ENCODE measurements at regions not wholly inside any gene's neighbourhood (a gene's known extent, or its start where the extent isn't known, plus 50 kb on each side); places are given as distances from the start of the nearest gene placed in this dataset.

GRCh38 chr19:28504139-28504538, 708.8 kb downstream of the UQCRFS1 start:
- FAIRE-seq, result no peak

DNA sequence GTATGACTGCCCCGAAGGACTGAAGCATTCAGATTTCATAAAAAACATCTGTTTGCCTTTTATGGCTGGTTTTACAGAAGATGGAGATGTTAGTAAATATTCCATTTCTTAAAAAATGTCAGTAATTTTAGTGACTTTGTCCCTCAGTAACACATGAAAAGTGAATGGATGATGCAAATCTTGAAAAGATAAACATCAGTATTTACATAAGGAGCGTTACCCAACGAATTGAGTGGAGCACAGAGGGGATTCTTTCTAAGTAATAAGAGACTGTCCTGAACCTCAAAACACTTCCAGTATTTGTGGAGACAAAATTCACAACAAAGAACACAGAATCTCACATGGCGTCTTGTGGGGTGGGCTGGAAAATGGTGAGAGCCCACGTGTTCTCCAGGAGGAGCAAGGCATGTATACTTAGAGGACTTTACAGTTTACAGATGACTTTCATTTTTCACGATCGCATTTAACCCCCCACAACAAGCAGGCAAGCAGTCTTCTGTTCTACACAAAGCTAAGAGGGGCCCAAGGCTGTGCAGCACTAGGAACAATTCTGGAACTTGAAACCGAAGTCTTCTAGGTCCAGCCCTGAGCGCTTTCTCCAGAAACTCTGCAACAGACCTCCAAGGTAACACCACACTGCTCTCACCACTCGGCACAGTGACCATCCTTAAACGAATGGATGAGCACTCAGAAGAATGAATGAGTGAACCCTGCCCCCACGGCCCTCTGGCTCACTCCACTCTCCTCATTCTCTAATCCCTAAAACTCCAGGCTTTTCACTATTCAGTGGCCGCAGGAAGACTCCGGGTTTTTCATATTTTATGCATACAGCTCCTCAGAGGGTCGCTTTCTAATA, 709.8 kb downstream of the UQCRFS1 start:
- H3K36me3 ChIP-seq (ENCODE audit: control insufficient read depth, insufficient read depth, low read length), result no peaks in the 10 kb centered on the region
- TF ChIP-seq, protein P1, sequence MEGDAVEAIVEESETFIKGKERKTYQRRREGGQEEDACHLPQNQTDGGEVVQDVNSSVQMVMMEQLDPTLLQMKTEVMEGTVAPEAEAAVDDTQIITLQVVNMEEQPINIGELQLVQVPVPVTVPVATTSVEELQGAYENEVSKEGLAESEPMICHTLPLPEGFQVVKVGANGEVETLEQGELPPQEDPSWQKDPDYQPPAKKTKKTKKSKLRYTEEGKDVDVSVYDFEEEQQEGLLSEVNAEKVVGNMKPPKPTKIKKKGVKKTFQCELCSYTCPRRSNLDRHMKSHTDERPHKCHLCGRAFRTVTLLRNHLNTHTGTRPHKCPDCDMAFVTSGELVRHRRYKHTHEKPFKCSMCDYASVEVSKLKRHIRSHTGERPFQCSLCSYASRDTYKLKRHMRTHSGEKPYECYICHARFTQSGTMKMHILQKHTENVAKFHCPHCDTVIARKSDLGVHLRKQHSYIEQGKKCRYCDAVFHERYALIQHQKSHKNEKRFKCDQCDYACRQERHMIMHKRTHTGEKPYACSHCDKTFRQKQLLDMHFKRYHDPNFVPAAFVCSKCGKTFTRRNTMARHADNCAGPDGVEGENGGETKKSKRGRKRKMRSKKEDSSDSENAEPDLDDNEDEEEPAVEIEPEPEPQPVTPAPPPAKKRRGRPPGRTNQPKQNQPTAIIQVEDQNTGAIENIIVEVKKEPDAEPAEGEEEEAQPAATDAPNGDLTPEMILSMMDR (IDR thresholded peaks at IDR 0.05; ENCODE audit: insufficient read depth, low read length, severe bottlenecking), result no peak
- FAIRE-seq (no peak), DNase-seq (ENCODE audit: low read depth) (no peak)
- no peaks in the 10 kb centered on the region for H3K27me3 ChIP-seq (ENCODE audit: control insufficient read depth, insufficient read depth, low read length)
- H3K4me3 ChIP-seq (ENCODE audit: low read depth, low read length), result no peak overlapping the region

More at GRCh38 chr19:28504139-28504538, 708.8 kb downstream of the UQCRFS1 start:
- no peak for DNase-seq (ENCODE audit: low read depth)
- no peak overlapping the region for H3K4me3 ChIP-seq (ENCODE audit: low read depth, low read length)
- no peaks in the 10 kb centered on the region for H3K27me3 ChIP-seq (ENCODE audit: control insufficient read depth, insufficient read depth, low read length)
- no peaks in the 10 kb centered on the region for H3K36me3 ChIP-seq (ENCODE audit: control insufficient read depth, insufficient read depth, low read length)
- TF ChIP-seq, protein P1 (IDR thresholded peaks at IDR 0.05; ENCODE audit: insufficient read depth, low read length, severe bottlenecking), result no peak

- H3K36me3 ChIP-seq (ENCODE audit: control insufficient read depth, insufficient read depth, low read length), result no peaks in the 10 kb centered on the region
- no peak overlapping the region for H3K4me3 ChIP-seq (ENCODE audit: low read depth, low read length)
- H3K27me3 ChIP-seq (ENCODE audit: control insufficient read depth, insufficient read depth, low read length), result no peaks in the 10 kb centered on the region
- no peak for FAIRE-seq
- TF ChIP-seq, protein P1 (IDR thresholded peaks at IDR 0.05; ENCODE audit: insufficient read depth, low read length, severe bottlenecking), result no peak
- no peak for DNase-seq (ENCODE audit: low read depth)
Observed at GRCh38 chr19:28501976-28502375, 711.0 kb downstream of the UQCRFS1 start.

GRCh38 chr19:28500982-28501630, 711.8 kb downstream of the UQCRFS1 start:
- Histone ChIP-seq H3K4me3 (ENCODE audit: low read depth, low read length) (no peak overlapping the region), H3K36me3 (ENCODE audit: control insufficient read depth, insufficient read depth, low read length) (no peaks in the 10 kb centered on the region), H3K27me3 (ENCODE audit: control insufficient read depth, insufficient read depth, low read length) (no peaks in the 10 kb centered on the region)
- DNase-seq (ENCODE audit: low read depth) (no peak), FAIRE-seq (no peak)
- TF ChIP-seq, protein P1 (IDR thresholded peaks at IDR 0.05; ENCODE audit: insufficient read depth, low read length, severe bottlenecking), result no peak

DNA sequence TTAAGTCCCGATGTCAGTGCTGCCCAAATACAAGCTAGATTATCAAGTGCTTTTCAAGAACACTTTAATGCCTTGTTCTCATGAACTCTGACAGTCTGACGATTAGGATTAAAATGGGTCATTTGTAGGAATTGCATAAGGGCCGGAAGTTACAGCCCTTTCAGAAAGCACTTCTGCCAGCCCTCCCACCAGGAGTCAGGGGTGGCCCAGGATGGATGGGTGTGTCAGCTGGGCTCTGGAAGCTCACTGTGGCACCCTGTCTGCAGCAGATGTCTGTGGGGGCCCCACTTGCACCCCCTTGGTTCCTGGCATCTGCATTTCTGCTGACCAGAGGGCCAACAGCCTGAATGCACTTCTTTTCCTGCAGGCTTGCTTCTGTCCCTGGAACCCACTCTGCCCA, 712.7 kb downstream of the UQCRFS1 start:
- TF ChIP-seq, protein P1 (IDR thresholded peaks at IDR 0.05; ENCODE audit: insufficient read depth, low read length, severe bottlenecking), result no peak
- no peak for FAIRE-seq

More for the DNA sequence above, 712.7 kb downstream of the UQCRFS1 start:
- no peaks in the 10 kb centered on the region for H3K27me3 ChIP-seq (ENCODE audit: control insufficient read depth, insufficient read depth, low read length)
- H3K4me3 ChIP-seq (ENCODE audit: low read depth, low read length), result no peak overlapping the region
- no peak for DNase-seq (ENCODE audit: low read depth)
- H3K36me3 ChIP-seq (ENCODE audit: control insufficient read depth, insufficient read depth, low read length), result no peaks in the 10 kb centered on the region

Measured in bronchial epithelial cell (primary cell).